Dedifferentiated amniotic fluid mesenchymal stem cell (primary cell): ENCODE measurements at regions not wholly inside any gene's neighbourhood (a gene's known extent, or its start where the extent isn't known, plus 50 kb on each side); places are given as distances from the start of the nearest gene placed in this dataset.
"Not testable (repeated sequence)": the region's sequence is repeated elsewhere in the genome, so short reads cannot be mapped to it uniquely, and the experiment has no call there.

Experiments used
- DNase-seq: peaks from one replicate; pipeline ENCODE4 v3.0.0-alpha.2; 2016; ENCODE audit errors: extremely low spot score

DNA sequence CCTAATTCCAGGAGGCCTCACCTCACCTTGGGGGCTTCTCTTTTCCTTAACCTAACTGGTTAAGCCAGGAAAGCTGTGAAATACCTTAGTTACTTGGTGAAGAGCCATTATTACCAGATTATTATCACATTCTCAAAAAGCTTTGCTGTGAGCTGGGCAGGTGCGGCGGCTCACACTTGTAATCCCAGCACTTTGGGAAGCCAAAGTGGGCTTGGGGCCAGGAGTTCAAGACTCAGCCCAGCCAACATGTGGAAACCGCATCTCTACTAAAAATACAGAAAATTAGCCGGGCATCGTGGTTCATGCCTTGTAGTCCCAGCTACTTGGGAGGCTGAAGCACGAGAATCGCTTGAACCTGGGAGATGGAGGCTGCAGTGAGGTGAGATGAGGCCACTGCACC lies 102.4 kb upstream of the KLF6 start:
- DNase-seq = no peak

GRCh38 chr10:3886641-3887251 lies 101.7 kb upstream of the KLF6 start:
- peak; percentile 90 for DNase-seq

GRCh38 chr10:3886191-3886590 lies 101.2 kb upstream of the KLF6 start:
- DNase-seq = no peak

DNA sequence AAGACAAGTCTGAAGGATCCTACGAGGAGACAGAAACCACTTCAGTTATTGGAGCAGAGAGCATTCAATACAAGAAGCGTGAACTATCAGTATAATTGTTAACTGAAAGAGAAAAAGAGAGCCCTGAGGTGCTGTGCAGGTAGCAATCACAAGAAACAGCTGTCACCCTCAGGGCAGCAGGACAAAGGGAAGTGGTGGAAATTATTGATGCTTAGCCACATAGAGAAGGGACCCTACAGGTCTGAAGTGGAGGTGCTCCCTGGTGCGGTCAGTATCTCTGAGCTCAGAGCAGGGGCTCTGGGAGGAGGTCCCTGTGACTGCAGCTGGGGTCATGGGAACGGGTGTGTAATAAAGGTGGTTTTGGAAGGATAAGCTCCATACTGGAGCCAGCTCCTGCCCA lies 97.8 kb upstream of the KLF6 start:
- DNase-seq = no peak

DNA sequence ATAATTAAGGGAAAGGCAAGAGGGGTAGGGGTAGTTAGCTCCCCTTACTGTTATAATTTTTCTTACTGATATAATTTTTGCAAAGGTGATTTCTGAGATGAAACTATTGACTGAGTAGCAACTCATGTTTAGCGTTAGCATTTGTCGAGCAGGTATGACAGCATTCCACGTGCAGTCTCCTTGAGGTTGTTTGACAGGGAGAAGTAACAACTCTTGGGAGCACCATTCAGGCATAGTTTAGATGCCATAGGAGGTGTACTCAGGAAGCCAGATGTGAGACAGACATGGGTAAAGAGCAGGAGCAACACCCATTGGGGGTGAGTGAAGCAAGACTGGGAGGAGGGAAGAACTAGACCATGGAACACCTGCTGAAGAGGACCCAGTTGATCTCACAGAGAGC lies 96.6 kb upstream of the KLF6 start:
- no peak for DNase-seq

DNA sequence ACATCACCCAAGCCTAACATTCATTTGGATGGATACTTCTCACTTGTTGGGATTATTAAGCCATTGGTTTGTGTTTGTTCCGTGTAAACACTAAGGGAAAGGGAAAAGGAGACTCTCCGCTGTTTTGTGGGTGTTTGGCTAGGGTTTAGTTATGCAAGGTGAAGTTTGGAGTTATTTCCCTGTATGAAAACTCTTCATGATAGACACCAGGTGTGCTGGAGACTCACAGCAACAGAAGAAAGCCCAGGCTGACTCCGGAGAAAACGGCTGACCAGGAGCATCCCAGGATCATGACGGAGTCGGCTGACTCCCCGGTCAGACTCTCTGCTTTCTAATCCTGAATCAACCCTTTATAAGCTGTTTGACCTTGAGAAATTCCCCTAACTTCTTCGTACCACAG lies 94.1 kb upstream of the KLF6 start:
- DNase-seq = no peak

- no peak for DNase-seq
Observed at GRCh38 chr10:3877211-3878000, 92.4 kb upstream of the KLF6 start.

DNA sequence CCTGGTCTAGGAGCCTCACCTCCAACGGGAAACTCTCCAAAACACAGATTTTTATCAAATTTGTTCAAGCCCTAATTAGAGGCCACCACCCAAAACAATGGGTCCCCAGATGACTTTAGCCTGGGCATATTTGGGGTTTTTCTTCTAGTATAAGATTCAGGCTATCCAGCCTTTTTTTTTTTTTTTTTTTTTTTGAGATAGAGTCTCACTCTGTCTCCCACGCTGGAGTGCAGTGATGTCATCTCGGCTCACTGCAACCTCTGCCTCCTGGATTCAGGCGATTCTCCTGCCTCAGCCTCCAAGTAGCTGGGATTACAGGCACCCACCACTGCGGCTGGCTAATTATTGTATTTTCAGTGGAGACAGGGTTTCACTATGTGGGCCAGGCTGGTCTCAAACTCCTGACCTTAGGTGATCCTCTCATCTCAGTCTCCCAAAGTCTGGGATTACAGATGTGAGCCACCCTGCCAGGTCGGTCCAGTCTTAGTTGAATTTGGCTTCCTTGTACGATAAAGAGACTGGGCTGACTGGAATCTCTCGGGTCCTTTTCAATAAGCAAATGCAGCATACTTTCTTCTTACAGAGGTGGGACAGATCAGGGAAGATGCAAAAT lies 91.4 kb upstream of the KLF6 start:
- DNase-seq = no peak

- no peak for DNase-seq
Observed at GRCh38 chr10:3875842-3876235, 90.8 kb upstream of the KLF6 start.

DNA sequence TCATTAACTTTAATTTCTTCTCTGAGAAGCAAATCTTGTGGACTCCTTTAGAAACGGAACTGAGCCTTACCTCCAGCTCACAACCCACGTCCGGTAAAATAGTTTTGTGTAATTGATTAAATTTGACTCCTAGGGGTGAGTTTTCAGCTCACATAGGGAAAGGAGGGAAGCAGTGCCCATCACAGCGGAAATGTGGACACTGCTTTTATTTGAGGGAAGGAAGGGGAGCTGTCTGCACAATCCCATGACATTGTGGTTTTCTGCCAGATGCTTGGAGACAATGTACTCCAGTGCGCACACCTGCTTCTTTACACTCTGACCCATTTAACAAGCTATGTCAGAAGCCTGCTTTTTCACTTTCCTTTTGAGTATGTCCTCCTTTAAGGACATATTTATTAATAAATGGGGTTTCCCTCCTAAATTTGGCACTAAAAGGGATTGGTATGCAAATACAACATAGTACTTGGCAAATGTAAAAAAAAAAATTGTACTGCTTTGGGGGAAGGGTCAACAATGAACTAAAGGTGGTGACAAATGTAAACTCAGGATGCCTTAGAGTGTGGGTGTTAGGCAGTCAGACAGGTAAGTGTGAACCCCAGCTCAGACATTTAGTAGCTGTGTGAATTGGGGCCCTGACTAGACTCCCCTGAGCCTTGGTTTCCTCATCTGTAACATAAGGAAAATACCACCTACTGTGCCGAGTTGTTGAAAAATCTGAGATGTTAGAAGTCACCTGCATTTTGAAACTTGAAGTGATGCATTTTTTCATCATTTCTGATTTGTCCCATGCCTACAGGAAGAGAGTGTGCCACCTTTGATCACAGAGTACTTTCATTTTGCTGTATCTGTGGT lies 90.2 kb upstream of the KLF6 start:
- DNase-seq = no peak

DNA sequence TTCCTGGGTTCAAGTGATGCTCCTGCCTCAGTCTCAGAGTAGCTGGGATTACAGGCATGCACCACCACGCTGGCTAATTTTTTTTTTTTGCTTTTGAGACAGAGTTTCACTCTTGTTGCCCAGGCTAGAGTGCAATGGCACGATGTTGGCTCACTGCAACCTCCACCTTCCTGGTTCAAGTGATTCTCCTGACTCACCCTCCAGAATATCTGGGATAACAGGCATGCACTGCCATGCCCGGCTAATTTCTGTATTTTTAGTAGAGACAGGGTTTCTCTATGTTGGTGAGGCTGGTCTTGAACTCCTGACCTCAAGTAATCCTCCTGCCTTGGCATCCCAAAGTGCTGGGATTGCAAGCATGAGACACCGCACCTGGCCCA lies 89.6 kb upstream of the KLF6 start:
- not testable (repeated sequence) for DNase-seq

DNA sequence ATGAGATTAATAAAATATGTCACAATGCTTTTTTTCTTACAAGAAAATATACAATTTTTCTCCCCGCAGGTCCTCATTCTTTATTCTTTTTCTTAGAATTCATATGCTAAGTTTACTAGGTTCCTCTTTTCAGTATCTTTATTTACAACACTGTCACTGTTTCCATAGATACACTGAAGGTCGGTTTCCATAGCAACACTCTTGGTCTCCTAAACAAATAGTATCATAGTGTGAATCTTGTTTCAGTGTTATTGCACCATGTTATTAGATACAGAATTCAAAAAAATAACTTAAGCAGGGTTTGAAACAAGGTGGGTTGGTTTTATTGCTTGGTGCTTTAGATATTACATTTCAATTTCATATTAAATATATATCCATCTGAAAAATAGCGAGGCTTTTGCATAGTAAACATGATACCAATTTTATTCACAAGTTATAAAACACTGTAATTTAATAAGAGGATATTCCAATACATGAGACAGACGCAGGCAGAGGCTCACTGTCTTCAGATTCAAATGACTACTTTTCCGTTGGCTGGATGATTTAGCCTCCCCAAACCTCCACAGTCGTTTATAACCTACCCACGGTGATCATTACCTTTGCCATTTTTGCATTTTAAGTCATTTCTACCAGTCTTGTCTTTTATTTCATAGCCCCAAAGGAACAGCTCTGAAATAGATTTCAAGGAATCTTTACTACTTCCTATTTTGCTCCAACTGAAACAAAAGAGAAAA lies 88.9 kb upstream of the KLF6 start:
- DNase-seq = peak; percentile 83

- DNase-seq = no peak
Observed at GRCh38 chr10:3872712-3873329, 87.8 kb upstream of the KLF6 start.

DNA sequence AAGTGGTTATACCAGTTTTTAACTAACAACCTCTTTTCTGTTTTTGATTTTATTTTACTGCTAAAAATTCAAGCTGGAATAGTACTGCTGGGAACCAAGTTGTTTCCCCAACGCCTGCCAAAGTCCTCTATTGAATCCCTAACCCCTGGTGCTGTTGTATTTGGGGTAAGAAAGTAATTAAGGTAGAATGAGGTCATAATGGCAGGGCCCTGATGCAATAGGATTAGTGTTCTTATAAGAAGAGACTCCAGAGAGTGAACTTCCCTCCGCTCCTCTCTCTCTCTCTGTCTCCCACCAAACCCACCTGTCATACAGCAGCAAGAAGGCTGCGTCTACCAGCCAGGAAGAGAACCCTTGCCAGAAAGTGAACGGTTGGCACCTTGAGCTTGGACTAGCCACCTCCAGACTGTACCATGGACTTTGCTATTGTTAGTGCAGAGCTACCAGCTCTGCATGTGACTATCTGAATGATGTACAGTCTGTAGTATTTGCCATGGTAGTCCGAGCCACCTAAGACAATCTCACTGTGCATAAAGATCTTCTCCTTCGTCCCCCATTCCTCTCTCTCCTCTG lies 86.5 kb upstream of the KLF6 start:
- no peak for DNase-seq

DNA sequence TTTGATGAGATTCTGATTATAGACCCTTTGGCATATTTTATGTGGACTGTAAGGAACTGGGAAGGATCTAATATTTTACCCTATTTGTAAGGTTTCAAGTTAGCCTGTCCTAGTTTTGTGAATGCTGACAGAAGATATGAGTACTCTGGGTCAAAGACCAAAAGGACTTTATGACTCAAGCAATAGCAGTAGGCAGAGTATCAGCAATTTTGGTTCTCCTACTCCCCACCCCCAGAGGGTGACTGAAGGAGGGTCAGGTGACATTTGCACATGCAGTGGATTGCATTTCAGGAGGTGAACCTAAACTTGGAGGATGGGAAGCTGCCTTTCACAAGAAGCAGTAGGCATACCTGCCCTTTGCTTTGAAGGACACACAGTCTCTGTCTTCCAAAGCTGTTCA lies 84.0 kb upstream of the KLF6 start:
- no peak for DNase-seq

DNA sequence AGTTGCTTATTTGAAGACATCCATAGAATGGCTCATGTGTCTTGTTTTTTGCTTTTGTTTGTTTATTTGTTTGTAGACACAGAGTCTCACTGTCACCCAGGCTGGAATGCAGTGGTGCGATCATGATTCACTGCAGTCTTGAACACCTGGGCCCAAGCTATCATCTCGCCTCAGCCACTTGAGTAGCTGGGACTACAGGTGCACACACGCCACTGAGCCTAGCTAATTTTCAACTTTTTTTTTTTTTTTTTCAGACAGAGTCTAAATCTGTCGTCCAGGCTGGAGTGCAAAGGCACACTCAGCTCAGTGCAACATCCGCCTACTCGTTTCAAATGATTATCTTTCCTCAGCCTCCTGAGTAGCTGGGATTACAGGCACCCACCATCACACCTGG lies 83.3 kb upstream of the KLF6 start:
- no peak for DNase-seq

DNA sequence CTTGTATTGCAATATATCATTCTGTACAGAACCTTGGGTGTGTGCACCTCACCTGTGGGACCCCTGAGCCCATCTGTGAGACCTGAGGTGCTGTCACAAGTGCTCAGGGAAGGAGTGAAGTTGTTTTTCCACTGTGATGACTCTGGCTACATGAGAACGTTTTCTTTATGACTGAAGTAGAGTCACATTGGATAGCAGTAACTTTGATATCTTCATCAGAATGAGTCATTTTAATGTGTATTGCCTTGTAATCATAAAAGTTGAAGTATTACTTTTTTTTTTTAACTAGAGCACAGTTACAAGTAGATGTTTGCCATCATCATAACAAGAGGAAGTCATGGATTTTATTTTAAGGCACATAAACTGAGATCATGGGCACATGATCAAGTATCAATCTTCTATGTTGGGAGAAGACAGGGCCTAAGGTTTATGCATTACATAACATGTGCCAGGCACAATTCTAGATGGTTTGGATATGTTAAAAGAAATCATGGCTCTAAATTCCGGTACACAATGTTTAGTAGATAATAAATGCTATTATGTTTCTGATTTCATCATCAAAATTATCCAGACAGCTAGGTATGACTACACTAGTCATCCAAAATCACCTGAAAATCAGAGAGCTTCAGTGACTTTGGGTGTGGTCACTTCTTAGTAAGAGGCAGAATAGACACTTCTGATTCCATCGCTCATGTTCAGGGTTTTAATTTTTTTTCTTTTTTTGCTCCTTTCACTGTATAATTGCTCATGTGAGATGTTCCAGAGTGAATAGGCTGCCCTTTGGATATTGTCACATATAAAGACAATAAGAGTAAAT lies 82.7 kb upstream of the KLF6 start:
- DNase-seq = no peak

DNA sequence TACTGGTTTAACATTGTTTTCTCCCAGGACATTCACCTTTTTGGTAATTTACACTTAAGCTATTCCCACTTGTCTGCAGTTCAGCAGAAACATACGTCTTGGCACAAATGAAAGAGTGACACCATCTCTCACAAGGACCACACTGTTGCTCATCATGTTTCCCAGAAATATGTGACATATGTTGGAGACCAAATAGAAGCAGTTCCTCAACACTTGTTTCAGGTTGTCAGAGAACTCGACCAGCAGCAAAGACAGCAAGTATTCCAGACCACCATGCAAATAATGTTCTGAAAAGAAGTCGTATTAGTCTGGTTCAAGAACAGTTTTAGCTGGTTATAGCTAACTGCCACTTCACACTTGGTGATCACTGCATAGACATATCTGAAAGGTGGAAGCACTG lies 81.3 kb upstream of the KLF6 start:
- no peak for DNase-seq

GRCh38 chr10:3865565-3865964 lies 80.6 kb upstream of the KLF6 start:
- DNase-seq = no peak

DNA sequence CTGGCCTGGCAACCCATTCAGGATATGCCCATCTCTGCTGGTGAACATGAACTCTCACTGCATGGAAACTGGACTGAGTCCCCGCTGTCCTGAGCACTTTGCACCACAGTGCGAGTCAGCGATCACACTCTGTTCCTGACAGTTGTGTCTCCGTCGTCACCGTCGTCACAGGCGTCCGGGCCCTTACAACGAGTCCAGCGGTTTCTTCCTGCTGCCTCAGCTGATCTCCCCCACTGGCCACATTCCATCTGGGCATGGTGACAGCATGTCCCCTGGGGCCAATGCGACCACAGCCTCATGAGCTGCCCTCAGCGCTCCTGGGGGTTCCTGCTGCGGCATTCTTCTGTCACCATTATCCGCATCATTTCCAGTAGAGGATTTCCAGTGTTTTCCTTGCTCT lies 76.8 kb upstream of the KLF6 start:
- DNase-seq = no peak
